Hepatocyte (in vitro differentiated cells): ENCODE measurements at regions not wholly inside any gene's neighbourhood (a gene's known extent, or its start where the extent isn't known, plus 50 kb on each side); places are given as distances from the start of the nearest gene placed in this dataset.

Experiments used
- DNase-seq: peaks from one replicate; pipeline ENCODE4 v3.0.0-alpha.2; 2016; ENCODE audit warnings: low spot score
- H2AFZ ChIP-seq: fragments of 200-600 bp; sonication (generic); 2 replicates; pipeline ENCODE4 v1.6.0; 2016; ENCODE audit warnings: antibody characterized with exemption, mild to moderate bottlenecking
- H3K27ac ChIP-seq: fragments of 200-600 bp; sonication (generic); 2 replicates; pipeline ENCODE4 v1.5.1; 2016; ENCODE audit warnings: mild to moderate bottlenecking
- H3K27me3 ChIP-seq: fragments of 200-600 bp; sonication (generic); 2 replicates; pipeline ENCODE4 v1.6.1; 2016
- H3K36me3 ChIP-seq: fragments of 200-600 bp; sonication (generic); replicated peaks from 2 replicates; pipeline ENCODE4 v1.5.1; 2016; ENCODE audit warnings: low read depth; ENCODE audit not compliant: insufficient read depth
- H3K4me1 ChIP-seq: fragments of 200-600 bp; sonication (generic); 2 replicates; pipeline ENCODE4 v1.5.1; 2016; ENCODE audit warnings: mild to moderate bottlenecking, moderate library complexity; ENCODE audit not compliant: insufficient read depth
- H3K4me2 ChIP-seq: fragments of 200-600 bp; sonication (generic); 2 replicates; pipeline ENCODE4 v1.6.0; 2016
- H3K4me3 ChIP-seq: fragments of 200-600 bp; sonication (generic); 2 replicates; pipeline ENCODE4 v1.5.1; 2016; ENCODE audit warnings: mild to moderate bottlenecking
- H3K79me2 ChIP-seq: fragments of 200-600 bp; sonication (generic); 2 replicates; pipeline ENCODE4 v1.6.0; 2017; ENCODE audit warnings: mild to moderate bottlenecking
- H3K9me2 ChIP-seq: fragments of 200-600 bp; sonication (generic); replicated peaks from 2 replicates; pipeline ENCODE4 v1.6.0; 2017; ENCODE audit warnings: mild to moderate bottlenecking; ENCODE audit not compliant: insufficient read depth
- H3K9me3 ChIP-seq: fragments of 200-600 bp; sonication (generic); 2 replicates; pipeline ENCODE4 v1.5.1; 2016; ENCODE audit warnings: low read depth, mild to moderate bottlenecking
- H4K20me1 ChIP-seq: fragments of 200-600 bp; sonication (generic); 2 replicates; pipeline ENCODE4 v1.6.0; 2016; ENCODE audit warnings: mild to moderate bottlenecking; ENCODE audit not compliant: insufficient read depth, poor library complexity, severe bottlenecking
- EZH2 ChIP-seq: fragments of 200-600 bp; sonication (generic); IDR thresholded peaks from 2 replicates; pipeline ENCODE4 v1.6.1; 2016; ENCODE audit warnings: antibody characterized with exemption, mild to moderate bottlenecking, borderline replicate concordance
- EZH2phosphoT487 ChIP-seq: fragments of 200-600 bp; sonication (generic); IDR thresholded peaks from one replicate; pipeline ENCODE4 v1.6.1; 2018; ENCODE audit warnings: antibody characterized with exemption, mild to moderate bottlenecking, low read depth, moderate library complexity; ENCODE audit not compliant: unreplicated experiment, severe bottlenecking
- WGBS: methylation state at CpG from one replicate; pipeline ENCODE4 v1.1.6; 2016; ENCODE audit warnings: low lambda C conversion rate; ENCODE audit errors: missing lambda C conversion rate; 5-methylcytosine and 5-hydroxymethylcytosine counted together
- TF ChIP-seq, protein P1 (sequence below): fragments of 200-600 bp; sonication (generic); IDR thresholded peaks from 2 replicates; pipeline ENCODE4 v1.5.1; 2016; ENCODE audit warnings: antibody characterized with exemption, mild to moderate bottlenecking; ENCODE audit not compliant: poor library complexity

DNA sequence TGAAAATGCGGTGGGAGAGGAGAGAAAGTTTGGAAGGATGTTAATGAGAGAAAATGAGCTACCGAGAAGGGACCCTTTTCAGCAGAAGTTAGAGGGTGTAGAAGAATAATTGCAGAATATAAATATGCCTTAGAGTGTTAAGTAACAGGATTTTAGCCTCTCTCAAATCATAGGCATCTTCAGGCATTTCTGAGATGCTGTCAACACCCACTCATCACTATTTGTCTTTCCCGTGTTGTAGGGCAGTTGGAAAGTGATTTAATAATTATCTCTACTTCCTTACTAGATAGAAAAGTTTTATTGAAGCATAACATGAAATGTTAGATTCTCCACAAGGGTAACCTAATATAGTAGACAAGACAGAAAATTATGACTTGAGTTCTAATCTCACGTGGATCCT, 96.4 kb upstream of the RGS4 start:
- Histone ChIP-seq H3K27me3 (no peaks in the 10 kb centered on the region), H3K9me3 (no peaks in the 10 kb centered on the region), H4K20me1 (no peaks in the 10 kb centered on the region), H3K79me2 (no peaks in the 10 kb centered on the region), H3K4me3 (no peak overlapping the region), H3K4me2 (no peak overlapping the region), H3K9me2 (no peaks in the 10 kb centered on the region), H3K4me1 (no peaks in the 10 kb centered on the region), H3K36me3 (no peaks in the 10 kb centered on the region), H2AFZ (no peak overlapping the region), H3K27ac (no peak overlapping the region)
- 92% methylated on average over 4 of the region's 4 CpGs for WGBS
- no peak for DNase-seq
- TF ChIP-seq EZH2 = no peak
- TF ChIP-seq, protein P1, sequence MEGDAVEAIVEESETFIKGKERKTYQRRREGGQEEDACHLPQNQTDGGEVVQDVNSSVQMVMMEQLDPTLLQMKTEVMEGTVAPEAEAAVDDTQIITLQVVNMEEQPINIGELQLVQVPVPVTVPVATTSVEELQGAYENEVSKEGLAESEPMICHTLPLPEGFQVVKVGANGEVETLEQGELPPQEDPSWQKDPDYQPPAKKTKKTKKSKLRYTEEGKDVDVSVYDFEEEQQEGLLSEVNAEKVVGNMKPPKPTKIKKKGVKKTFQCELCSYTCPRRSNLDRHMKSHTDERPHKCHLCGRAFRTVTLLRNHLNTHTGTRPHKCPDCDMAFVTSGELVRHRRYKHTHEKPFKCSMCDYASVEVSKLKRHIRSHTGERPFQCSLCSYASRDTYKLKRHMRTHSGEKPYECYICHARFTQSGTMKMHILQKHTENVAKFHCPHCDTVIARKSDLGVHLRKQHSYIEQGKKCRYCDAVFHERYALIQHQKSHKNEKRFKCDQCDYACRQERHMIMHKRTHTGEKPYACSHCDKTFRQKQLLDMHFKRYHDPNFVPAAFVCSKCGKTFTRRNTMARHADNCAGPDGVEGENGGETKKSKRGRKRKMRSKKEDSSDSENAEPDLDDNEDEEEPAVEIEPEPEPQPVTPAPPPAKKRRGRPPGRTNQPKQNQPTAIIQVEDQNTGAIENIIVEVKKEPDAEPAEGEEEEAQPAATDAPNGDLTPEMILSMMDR = no peak
- no peak for TF ChIP-seq EZH2phosphoT487

DNA sequence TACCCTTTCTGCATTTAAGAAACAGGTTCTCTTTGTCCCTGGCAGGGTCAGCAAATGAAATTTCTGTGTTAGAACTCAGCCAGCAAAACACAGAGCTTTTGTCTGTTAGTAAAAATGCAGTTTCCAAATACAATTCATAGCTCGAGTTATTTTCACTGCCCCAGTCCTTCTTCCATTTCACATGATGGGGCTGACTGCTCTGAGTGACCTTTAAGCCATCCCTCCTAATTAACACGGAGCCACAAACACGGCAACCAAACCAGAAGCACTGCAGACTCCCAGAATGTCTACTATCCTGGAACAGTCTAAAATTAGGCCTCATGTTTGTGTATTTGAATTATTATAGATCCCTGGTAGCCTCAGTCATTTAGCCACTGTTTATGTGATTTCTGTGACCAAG, 99.1 kb upstream of the RGS4 start:
- no peaks in the 10 kb centered on the region for H4K20me1 ChIP-seq
- TF ChIP-seq EZH2phosphoT487 (no peak), EZH2 (no peak)
- TF ChIP-seq, protein P1 = no peak
- H2AFZ ChIP-seq = no peak overlapping the region
- no peak for DNase-seq
- H3K79me2 ChIP-seq = no peaks in the 10 kb centered on the region
- no peak overlapping the region for H3K27ac ChIP-seq
- 65% methylated on average over 3 of the region's 3 CpGs for WGBS
- no peaks in the 10 kb centered on the region for H3K36me3 ChIP-seq
- no peak overlapping the region for H3K4me3 ChIP-seq
- no peaks in the 10 kb centered on the region for H3K4me1 ChIP-seq
- no peak overlapping the region for H3K4me2 ChIP-seq
- H3K9me3 ChIP-seq = no peaks in the 10 kb centered on the region
- H3K27me3 ChIP-seq = no peaks in the 10 kb centered on the region
- no peaks in the 10 kb centered on the region for H3K9me2 ChIP-seq

DNA sequence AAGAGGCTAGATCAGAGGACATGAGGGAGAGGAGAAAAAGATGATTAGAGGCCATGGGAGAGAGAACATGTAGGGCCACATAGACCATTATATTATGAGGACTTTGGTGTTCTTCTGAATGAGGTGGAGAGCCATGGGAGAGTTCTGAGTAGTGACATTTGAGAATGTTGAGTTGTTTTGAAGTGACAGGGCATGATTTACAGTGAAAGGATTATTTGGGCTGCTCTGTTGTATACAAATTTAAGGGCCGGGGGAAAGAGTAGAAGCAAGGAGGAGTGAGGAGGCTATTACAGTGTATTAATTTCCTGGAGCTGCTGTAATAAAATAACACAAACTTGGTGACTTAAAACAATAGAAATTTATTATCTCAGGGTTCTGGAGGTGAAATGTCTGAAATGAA, 102.5 kb upstream of the RGS4 start:
- Histone ChIP-seq H3K79me2 (no peaks in the 10 kb centered on the region), H3K4me1 (no peaks in the 10 kb centered on the region), H2AFZ (no peak overlapping the region), H3K27me3 (no peaks in the 10 kb centered on the region), H3K4me3 (no peak overlapping the region), H3K9me2 (no peaks in the 10 kb centered on the region), H4K20me1 (no peaks in the 10 kb centered on the region), H3K9me3 (no peaks in the 10 kb centered on the region), H3K4me2 (no peak overlapping the region), H3K36me3 (no peaks in the 10 kb centered on the region), H3K27ac (no peak overlapping the region)
- DNase-seq = no peak
- TF ChIP-seq, protein P1 = no peak
- TF ChIP-seq EZH2phosphoT487 = no peak
- WGBS = 52% methylated on average over 1 of the region's 1 CpG

DNA sequence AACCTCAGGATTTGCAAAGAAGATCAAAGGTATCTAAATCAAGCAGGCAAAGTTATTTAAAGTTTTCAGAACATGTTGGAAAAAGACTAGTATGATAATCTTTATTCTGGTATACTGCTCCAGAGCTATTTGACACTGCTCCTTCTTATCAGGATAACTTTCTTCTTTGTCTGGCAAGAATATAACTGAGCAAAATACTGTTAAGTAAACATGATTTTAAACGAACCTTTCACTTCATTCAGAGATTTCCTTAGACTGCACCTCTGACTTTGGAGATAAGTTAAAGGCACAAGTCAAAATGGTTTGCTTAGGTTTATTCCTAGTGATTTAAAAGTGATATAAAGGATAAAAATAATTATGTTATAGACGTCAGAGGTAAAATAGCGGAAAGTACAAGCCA, 103.9 kb upstream of the CCDC190 start:
- DNase-seq = no peak
- no peak overlapping the region for H3K27ac ChIP-seq
- H3K36me3 ChIP-seq = no peaks in the 10 kb centered on the region
- no peak overlapping the region for H3K4me2 ChIP-seq
- no peak overlapping the region for H2AFZ ChIP-seq
- no peaks in the 10 kb centered on the region for H4K20me1 ChIP-seq
- WGBS = 55% methylated on average over 3 of the region's 3 CpGs
- H3K4me1 ChIP-seq = no peaks in the 10 kb centered on the region
- no peaks in the 10 kb centered on the region for H3K79me2 ChIP-seq
- no peak for TF ChIP-seq EZH2
- TF ChIP-seq, protein P1 = no peak
- no peak for TF ChIP-seq EZH2phosphoT487
- no peaks in the 10 kb centered on the region for H3K27me3 ChIP-seq
- no peaks in the 10 kb centered on the region for H3K9me3 ChIP-seq
- H3K9me2 ChIP-seq = no peaks in the 10 kb centered on the region
- no peak overlapping the region for H3K4me3 ChIP-seq
